NCI-H510A treated with DMSO at 0.1 percent for 48 hours (cell line): ENCODE measurements at regions not wholly inside any gene's neighbourhood (a gene's known extent, or its start where the extent isn't known, plus 50 kb on each side); places are given as distances from the start of the nearest gene placed in this dataset.
"Not testable (repeated sequence)": the region's sequence is repeated elsewhere in the genome, so short reads cannot be mapped to it uniquely, and the experiment has no call there.

Source experiments
- DNase-seq: peaks from one replicate; lab custom pipeline; 2025; lab: John Stamatoyannopoulos, UW

DNA sequence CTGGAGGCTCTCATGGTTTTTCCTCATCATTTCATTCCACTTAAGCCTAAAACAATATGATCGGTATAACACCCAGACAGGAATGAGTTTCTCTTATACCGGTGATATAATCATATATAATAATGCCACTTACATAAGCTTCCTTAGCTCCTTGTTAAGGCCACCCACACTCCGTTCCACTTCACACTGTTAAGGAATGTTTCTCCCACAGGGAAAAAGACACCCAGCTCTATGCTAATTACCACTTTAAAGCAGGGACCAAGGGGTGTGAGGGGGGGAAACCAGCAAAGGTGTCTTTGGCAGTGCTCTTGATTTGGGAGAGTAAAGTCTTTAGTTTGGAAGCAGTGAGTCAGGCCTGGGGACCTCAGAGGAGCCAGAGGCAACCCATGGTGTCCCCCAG, 245.4 kb downstream of the NPIPA7 start:
- DNase-seq = not testable (repeated sequence)

DNA sequence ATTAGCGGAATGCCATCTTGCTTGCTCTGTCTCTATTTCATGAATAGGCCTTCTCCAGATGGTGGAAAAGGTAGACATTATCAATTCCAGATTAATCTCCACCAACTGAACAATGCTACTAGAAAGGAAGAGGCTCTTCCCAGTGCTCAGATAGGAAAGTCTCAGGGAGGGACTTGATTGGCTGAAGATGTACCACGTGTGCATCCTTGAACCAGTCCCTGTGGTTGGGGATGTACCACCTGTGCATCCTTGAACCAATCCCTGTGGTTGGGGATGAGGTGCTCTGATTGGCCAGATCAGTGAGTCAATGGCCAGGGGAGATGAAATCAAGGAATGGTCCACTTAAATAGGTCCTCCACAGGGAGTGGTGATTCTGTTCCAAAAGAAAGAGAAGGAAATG, 246.2 kb downstream of the NPIPA7 start:
- DNase-seq = not testable (repeated sequence)

- not testable (repeated sequence) for DNase-seq
These were observed 248.9 kb downstream of the NPIPA7 start for GRCh38 chr16:16627865-16628264.

DNA sequence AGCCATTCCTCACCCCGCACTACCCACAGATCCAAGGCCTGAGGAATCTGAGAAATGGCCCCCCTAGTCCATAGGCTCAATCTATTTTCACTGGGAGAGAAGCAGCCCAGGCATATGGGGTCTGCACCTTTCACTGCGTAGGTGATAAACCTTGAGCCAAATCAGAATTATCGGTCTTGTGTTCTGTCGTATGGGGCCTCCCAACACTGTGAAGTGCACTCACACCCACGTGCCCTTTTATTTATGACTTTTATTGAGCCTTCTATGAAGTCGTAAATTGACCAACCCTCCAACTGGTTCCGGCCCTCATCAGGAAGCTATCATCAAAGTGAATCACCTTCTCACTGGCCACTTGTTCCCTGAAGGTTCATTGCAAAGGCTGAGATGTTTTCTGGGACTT, 259.3 kb downstream of the NPIPA7 start:
- DNase-seq = not testable (repeated sequence)

DNA sequence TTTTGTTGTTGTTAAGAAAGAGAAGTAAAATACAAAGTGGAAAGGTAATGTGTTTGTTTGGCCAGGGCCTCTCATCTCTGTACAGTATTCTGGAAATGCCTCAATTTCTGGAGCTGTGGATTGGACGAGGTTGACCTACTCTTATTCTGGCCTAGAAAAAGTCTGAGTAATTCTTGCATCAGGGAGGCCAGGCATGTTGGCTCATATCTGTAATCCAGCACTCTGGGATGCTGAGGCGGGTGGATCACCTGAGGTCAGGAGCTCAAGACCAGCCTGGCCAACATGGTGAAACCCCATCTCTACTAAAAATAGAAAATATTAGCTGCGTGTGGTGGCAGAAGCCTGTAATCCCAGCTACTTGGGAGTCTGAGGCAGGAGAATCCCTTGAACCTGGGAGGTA, 259.8 kb downstream of the NPIPA7 start:
- not testable (repeated sequence) for DNase-seq

GRCh38 chr16:16643828-16644227, 264.9 kb downstream of the NPIPA7 start:
- not testable (repeated sequence) for DNase-seq

DNA sequence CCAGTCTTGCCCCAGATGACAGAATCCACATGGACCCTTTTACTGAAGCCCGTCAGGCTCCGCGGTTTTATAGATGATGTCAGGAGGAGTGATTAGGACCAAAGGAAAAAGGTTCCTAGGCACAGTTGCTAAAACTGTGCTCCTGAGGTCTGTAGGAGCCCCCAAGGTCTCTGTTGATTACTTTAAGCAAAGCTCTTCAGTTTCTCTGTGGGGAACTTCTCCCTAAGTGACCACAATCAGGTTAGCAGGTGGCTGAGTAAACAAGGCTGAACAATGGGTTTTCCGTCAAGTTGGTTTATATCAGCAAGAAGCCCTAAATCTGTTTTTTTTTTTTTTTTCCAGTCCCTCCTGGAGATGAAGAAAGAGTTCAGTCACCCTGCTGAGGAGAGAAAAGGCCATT, 269.1 kb downstream of the NPIPA7 start:
- DNase-seq = not testable (repeated sequence)

GRCh38 chr16:16672180-16672812, 293.4 kb downstream of the NPIPA7 start:
- DNase-seq = not testable (repeated sequence)

DNA sequence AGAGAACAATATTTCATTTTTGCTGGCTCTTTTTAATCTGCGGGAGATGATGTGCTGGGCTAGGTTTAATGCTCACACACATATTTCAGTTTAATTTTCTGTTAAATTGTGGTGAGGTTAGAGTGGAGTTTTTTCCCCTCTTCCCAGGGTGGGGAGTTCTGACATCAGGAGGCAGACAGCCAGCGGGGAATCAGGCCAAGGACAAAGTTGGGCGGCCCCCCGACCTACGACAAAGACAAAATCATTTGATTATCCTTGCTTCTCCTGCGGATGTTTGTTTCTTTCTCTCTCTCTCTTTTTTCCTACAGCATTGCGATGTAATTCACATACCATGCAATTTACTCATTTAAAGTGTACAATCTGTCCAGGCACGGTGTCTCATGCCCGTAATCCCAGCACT, 295.9 kb downstream of the NPIPA7 start:
- not testable (repeated sequence) for DNase-seq

GRCh38 chr16:16721849-16722248, 342.9 kb downstream of the NPIPA7 start:
- DNase-seq = not testable (repeated sequence)

DNA sequence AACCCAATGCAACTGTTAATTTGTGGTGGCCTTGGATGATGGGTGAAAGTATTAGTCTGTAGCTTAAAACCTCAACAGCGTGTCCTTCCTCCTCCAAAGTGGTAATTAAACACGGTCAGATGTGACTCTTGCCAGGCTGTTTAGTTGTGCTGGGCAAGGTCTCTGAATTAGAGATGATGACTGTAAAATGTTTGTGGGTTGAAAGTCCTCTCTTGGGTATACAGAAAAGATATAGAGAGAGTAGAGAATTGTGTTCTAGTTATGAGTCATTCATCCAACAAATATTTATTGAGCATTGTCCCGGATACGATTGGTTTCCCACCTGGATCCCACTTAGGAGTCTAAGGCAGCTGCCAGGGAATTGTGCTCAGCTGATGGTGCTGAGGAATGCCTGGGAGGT, 343.7 kb downstream of the NPIPA7 start:
- DNase-seq = not testable (repeated sequence)

GRCh38 chr16:16723819-16724519, 345.0 kb downstream of the NPIPA7 start:
- DNase-seq = not testable (repeated sequence)

DNA sequence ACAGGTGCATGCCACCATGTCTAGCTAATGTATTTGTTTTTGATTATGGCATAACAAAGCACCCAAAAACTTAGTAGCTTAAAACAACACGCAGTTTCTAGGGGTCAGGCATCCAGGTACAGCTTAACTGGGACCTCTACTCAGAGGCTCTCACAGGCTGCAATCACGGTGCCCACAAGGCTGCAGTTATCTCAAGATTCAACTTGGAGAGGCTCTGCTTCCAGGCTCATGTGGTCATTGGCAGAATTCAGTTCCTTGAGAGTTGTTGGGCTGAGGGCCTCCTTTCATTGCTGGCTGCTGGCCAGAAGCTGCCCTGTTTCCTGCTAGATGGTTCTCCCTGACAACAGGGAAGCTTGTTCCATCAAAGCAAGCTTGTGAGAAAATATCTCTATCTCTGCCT, 348.1 kb downstream of the NPIPA7 start:
- DNase-seq = not testable (repeated sequence)

GRCh38 chr16:16742573-16742972, 363.6 kb downstream of the NPIPA7 start:
- DNase-seq = not testable (repeated sequence)

DNA sequence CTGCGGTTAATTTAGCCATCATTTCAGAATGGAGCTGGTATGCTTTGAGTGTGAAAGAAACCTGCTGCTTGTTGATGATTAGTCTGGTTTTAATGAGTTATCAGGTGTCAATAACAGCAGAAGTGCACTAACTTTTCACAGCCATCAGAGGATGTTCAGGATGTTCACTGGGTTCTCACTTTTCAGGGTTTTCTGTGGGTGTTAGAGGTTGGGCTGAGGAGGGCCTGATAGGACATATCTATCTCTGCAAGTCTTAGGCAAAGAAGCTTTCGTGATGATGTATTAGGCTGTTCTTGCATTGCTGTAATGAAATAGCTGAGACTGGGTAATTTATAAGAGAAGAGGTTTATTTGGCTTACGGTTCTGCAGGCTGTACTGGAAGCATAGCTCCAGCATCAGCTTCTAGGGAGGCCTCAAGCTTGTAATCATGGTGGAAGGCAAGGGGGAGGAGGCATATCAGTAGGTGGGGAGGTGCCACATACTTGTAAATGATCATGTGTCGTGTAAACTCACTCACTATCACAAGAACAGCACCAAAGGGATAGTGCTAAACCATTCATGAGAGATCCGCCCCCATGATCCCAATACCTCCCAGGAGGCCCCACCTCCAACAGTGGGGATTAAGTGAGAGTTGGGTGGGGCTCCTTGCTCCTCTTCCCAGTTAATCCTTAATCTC, 376.2 kb downstream of the NPIPA7 start:
- not testable (repeated sequence) for DNase-seq

GRCh38 chr16:16763449-16763848, 384.5 kb downstream of the NPIPA7 start:
- DNase-seq = no peak

- not testable (repeated sequence) for DNase-seq
These were observed 391.8 kb downstream of the NPIPA7 start for GRCh38 chr16:16770717-16771116.

DNA sequence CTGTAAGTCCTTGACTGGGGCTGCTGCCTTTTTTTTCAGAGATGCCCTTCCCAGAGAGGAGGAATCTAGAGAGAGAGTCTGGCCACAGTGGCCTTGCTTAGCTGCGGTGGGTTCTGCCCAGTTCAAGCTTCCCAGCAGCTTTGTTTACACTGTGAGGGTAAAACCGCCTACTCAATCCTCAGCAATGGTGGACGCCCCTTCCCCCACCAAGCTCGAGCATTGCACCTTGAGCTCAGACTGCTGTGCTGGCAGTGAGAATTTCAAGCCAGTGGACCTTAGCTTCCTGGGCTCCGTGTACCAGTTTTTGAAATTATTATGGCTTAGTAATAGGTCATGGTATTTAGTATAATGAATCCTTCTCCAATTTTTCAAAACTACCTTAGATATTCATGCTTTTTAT, 395.4 kb downstream of the NPIPA7 start:
- DNase-seq = peak; percentile 46

DNA sequence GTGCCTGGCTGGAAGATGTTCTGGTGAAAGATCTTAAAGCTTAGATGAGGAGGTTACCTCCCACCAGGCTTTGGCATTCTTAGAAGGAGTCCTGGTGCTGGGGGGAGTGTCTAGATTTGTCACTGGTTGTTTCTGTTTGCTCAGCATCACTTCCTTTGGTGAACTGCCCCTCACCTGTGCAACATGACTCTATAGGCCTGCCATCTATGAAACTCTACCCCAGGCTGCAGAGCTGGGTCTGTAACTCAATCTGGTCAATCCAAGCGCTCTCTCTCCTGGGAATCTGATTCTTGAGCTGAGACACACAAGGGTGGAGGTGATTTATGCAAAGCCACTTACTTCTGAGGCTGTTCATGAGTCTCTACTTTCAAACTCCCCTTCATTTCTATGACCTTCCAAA, 399.4 kb downstream of the NPIPA7 start:
- peak; percentile 68 for DNase-seq

DNA sequence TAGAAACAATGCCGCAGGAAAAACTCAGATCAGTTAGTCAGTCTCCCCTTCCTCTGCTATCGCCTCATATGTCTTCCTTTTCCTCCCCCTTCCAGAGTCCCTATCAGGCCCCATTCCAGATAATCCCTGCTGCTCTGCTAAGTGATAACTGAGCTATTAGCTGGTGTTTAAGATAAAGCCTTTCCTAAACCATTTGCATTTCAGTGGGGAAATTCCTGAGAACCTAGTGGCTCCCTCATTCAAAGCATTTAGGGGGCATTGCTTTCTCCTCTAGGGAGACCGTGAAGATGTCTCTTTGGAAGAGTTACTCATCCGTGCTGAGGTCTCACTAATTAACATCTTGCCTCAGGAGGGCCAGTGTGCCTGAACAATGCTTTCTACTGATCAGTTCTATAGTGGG, 401.6 kb downstream of the NPIPA7 start:
- no peak for DNase-seq

DNA sequence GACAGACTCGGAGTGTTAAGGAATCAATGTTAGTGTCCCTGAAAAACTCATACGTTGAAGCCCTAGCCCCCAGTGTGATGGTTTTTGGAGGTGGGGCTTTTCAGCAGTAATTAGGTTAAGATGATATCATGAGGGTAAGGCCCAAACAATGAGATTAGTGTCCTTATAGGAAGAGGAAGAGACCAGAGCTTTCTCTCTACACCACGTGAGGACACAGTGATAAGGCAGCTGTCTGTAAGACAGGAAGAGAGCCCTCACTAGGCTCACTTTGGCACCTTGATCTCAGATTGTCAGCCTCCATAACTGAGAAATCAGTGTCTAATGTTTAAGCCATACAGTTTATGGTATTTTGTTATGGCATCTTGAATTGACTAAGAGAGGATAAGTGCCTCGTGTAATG, 403.2 kb downstream of the NPIPA7 start:
- DNase-seq = no peak

- DNase-seq = no peak
These were observed 409.1 kb downstream of the NPIPA7 start for GRCh38 chr16:16788004-16788403.

GRCh38 chr16:16790597-16790996, 411.7 kb downstream of the NPIPA7 start:
- DNase-seq = no peak
